HPDE6-E6E7 (cell line): ENCODE measurements at regions not wholly inside any gene's neighbourhood (a gene's known extent, or its start where the extent isn't known, plus 50 kb on each side); places are given as distances from the start of the nearest gene placed in this dataset.
A peak's percentile ranks its signal among the peaks of the same experiment; 100 is the strongest.
"Not testable (repeated sequence)": the region's sequence is repeated elsewhere in the genome, so short reads cannot be mapped to it uniquely, and the experiment has no call there.

Experiments
- DNase-seq: peaks from one replicate; pipeline ENCODE4 v3.0.0; 2011; ENCODE audit warnings: missing footprints; ENCODE audit errors: extremely low spot score

GRCh38 chr5:28807195-28807729, 1768.9 kb upstream of the CDH9 start:
- DNase-seq: peak; percentile 13

GRCh38 chr5:28799035-28799434, 1760.6 kb upstream of the CDH9 start:
- DNase-seq: not testable (repeated sequence)

- no peak for DNase-seq
Measured at GRCh38 chr5:28788954-28789353, 1750.6 kb upstream of the CDH9 start.

GRCh38 chr5:28780083-28780692, 1741.8 kb upstream of the CDH9 start:
- no peak for DNase-seq

- DNase-seq: peak; percentile 22
Measured at GRCh38 chr5:28779161-28779754, 1740.9 kb upstream of the CDH9 start.

- DNase-seq: no peak
Measured at GRCh38 chr5:28770307-28770706, 1731.9 kb upstream of the CDH9 start.

GRCh38 chr5:28766565-28767158, 1728.3 kb upstream of the CDH9 start:
- peak; percentile 4 for DNase-seq

- no peak for DNase-seq
Measured at GRCh38 chr5:28751396-28751795, 1713.0 kb upstream of the CDH9 start.

- DNase-seq: no peak
Measured at GRCh38 chr5:28750251-28750650, 1711.9 kb upstream of the CDH9 start.

- no peak for DNase-seq
Measured at GRCh38 chr5:28748446-28748845, 1710.1 kb upstream of the CDH9 start.

GRCh38 chr5:28743716-28744110, 1705.3 kb upstream of the CDH9 start:
- DNase-seq: no peak

GRCh38 chr5:28743025-28743715, 1704.8 kb upstream of the CDH9 start:
- DNase-seq: no peak

- no peak for DNase-seq
Measured at GRCh38 chr5:28737682-28738081, 1699.3 kb upstream of the CDH9 start.

GRCh38 chr5:28737222-28737621, 1698.8 kb upstream of the CDH9 start:
- no peak for DNase-seq

- DNase-seq: peak; percentile 6
Measured at GRCh38 chr5:28734396-28734795, 1696.0 kb upstream of the CDH9 start.

- DNase-seq: no peak
Measured at GRCh38 chr5:28729067-28729466, 1690.7 kb upstream of the CDH9 start.

- DNase-seq: peak; percentile 2
Measured at GRCh38 chr5:28726815-28727214, 1688.4 kb upstream of the CDH9 start.

- no peak for DNase-seq
Measured at GRCh38 chr5:28725001-28725400, 1686.6 kb upstream of the CDH9 start.

- DNase-seq: no peak
Measured at GRCh38 chr5:28714907-28715698, 1676.7 kb upstream of the CDH9 start.

GRCh38 chr5:28710360-28710759, 1672.0 kb upstream of the CDH9 start:
- no peak for DNase-seq

GRCh38 chr5:28708472-28708871, 1670.1 kb upstream of the CDH9 start:
- DNase-seq: no peak

- DNase-seq: no peak
Measured at GRCh38 chr5:28707706-28708105, 1669.3 kb upstream of the CDH9 start.
